PC-3 (cell line): ENCODE measurements at regions not wholly inside any gene's neighbourhood (a gene's known extent, or its start where the extent isn't known, plus 50 kb on each side); places are given as distances from the start of the nearest gene placed in this dataset.

Experiments
- ATAC-seq: fragments of 200-7000 bp; cut with Tn5 transposase; 2 replicates; pipeline ENCODE4 v1.9.1; 2020; ENCODE audit warnings: mild to moderate bottlenecking, moderate library complexity
- BruUV-seq: library from RNA; stranded (reverse); fragments of 400-500 nt; replicated peaks from 2 replicates; lab custom pipeline; 2021; lab: Mats Ljungman, UMichigan
- CTCF ChIA-PET: fragments of 300-600 bp; sonication (Branson Sonifier 250); formaldehyde crosslinking; loops from one replicate; lab custom pipeline; 2022; ENCODE audit warnings: antibody characterized with exemption; lab: Charles Lee
- POLR2A ChIA-PET: fragments of 300-600 bp; sonication (Branson Sonifier 250); formaldehyde crosslinking; loops from one replicate; lab custom pipeline; 2022; ENCODE audit warnings: antibody characterized with exemption; ENCODE audit not compliant: unreplicated experiment; lab: Charles Lee
- DNase-seq: peaks from one replicate; pipeline ENCODE4 v3.0.0-alpha.2; 2015
- H2AFZ ChIP-seq: fragments of 300-600 bp; sonication (generic); 2 replicates; pipeline ENCODE4 v1.6.0; 2016; ENCODE audit warnings: antibody characterized with exemption, low read length
- H3F3A ChIP-seq: fragments of 300-600 bp; sonication (generic); one replicate; pipeline ENCODE4 v1.6.0; 2017; ENCODE audit warnings: antibody characterized with exemption, low read length, control low read depth, mild to moderate bottlenecking; ENCODE audit not compliant: unreplicated experiment
- H3K27ac ChIP-seq: fragments of 300-600 bp; sonication (generic); 2 replicates; pipeline ENCODE4 v1.5.1; 2016; ENCODE audit warnings: mild to moderate bottlenecking, low read length
- H3K27me3 ChIP-seq: fragments of 300-600 bp; sonication (generic); 2 replicates; pipeline ENCODE4 v1.6.1; 2016; ENCODE audit warnings: low read length, mixed read lengths
- H3K36me3 ChIP-seq: fragments of 300-600 bp; sonication (generic); 2 replicates; pipeline ENCODE4 v1.6.1; 2016; ENCODE audit warnings: low read depth, mixed run types, low read length, mixed read lengths
- H3K4me1 ChIP-seq: fragments of 300-600 bp; sonication (generic); 2 replicates; pipeline ENCODE4 v1.5.1; 2016; ENCODE audit warnings: low read length; ENCODE audit not compliant: insufficient read depth
- H3K4me2 ChIP-seq: fragments of 300-600 bp; sonication (generic); 2 replicates; pipeline ENCODE4 v1.6.0; 2016; ENCODE audit warnings: low read length
- H3K4me3 ChIP-seq: fragments of 300-600 bp; sonication (generic); 2 replicates; pipeline ENCODE4 v1.5.1; 2016; ENCODE audit warnings: mild to moderate bottlenecking, low read length, mixed read lengths
- H3K79me2 ChIP-seq: fragments of 300-600 bp; sonication (generic); 2 replicates; pipeline ENCODE4 v1.6.1; 2017; ENCODE audit warnings: low read length, mixed read lengths
- H3K9ac ChIP-seq: fragments of 300-600 bp; sonication (generic); 2 replicates; pipeline ENCODE4 v1.6.0; 2016; ENCODE audit warnings: mild to moderate bottlenecking, low read length
- H3K9me2 ChIP-seq: fragments of 300-600 bp; sonication (generic); replicated peaks from 2 replicates; pipeline ENCODE4 v1.6.1; 2016; ENCODE audit warnings: mixed run types, low read length, mixed read lengths
- H3K9me3 ChIP-seq: fragments of 300-600 bp; sonication (generic); 2 replicates; pipeline ENCODE4 v1.6.1; 2016; ENCODE audit warnings: low read length, mixed read lengths
- H4K20me1 ChIP-seq: fragments of 300-600 bp; sonication (generic); 2 replicates; pipeline ENCODE4 v1.6.1; 2016; ENCODE audit warnings: low read length, mixed read lengths
- EZH2 ChIP-seq: fragments of 300-600 bp; sonication (generic); IDR thresholded peaks from one replicate; pipeline ENCODE4 v1.6.1; 2017; ENCODE audit warnings: antibody characterized with exemption, mild to moderate bottlenecking, low read length; ENCODE audit not compliant: unreplicated experiment
- EZH2phosphoT487 ChIP-seq: fragments of 300-600 bp; sonication (generic); IDR thresholded peaks from 2 replicates; pipeline ENCODE4 v1.6.1; 2018; ENCODE audit warnings: mild to moderate bottlenecking, antibody characterized with exemption, low read length, borderline replicate concordance
- intact Hi-C: fragments of 100-400 bp; cut with micrococcal nuclease; formaldehyde crosslinking; loops from 2 replicates; pipeline ENCODE4 v1.9.0; 2023
- TF ChIP-seq, protein P1 (sequence below): fragments of 300-600 bp; sonication (generic); conservative IDR thresholded peaks from 2 replicates; pipeline ENCODE4 v1.5.1; 2017; ENCODE audit warnings: antibody characterized with exemption, low read depth, mild to moderate bottlenecking, low read length

DNA sequence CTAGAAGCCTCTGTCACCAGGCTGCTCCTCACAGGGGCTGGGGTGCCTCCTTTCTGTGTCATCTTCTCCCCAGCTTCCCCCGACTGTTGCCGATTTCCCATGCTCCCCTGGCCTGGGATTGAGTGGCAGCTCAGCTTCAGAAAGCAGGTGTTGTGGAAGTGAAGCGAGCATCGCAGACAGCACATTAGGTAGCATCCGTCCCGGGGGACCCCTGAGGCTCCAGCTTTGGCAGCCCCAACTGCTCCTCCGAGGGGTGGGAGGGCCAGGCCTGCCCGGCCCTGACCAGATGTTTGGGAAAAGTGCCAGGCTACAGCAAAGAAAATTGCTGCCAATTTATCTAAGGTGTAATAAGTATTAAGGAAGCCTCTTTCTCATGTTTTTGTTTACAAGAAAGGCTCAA lies 1045.6 kb downstream of the BCL11B start:
- H3K9me3 ChIP-seq = no peaks in the 10 kb centered on the region

DNA sequence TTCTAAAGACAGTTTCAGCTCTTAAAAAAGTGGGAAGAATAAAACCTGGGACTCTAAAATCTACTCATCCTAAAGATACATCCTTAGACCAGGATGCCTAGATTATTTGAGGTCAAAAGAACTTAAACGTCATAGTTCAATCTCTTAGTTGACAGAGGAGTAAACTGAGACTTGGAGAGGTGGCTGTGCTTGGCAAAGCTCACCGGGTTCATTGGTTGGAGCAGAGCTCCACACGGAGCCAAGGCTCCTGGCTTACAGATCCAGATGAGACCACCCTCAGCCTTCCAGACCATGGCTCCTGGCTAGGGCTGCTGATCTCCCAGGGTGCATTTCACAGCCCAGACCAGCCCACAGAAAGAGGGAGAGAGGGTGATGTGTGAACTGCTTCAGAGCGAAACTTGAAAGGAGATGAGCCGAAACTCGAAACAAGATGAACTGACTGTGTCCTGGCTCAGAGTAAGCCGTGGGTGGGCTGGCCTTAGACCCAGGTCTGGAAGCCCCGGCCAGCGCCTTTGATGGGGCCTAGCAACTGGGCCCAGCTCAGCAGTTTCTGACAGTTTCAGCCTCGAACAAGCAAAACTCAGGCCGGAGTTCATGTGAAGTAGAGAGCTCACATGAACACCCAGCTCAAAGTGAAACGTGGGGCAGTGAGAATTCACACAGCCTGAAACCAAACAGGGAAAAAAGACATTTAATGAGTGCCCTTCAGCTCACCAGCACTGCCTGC lies 1044.8 kb downstream of the BCL11B start:
- CTCF ChIA-PET = no interaction called here

More for the DNA sequence above, 1045.6 kb downstream of the BCL11B start:
- Histone ChIP-seq H3K4me2 (no peak overlapping the region), H3K27me3 (peaks cover 17% of the 10 kb centered on the region; the same call in 1 of the 2 replicates), H3K9ac (no peak overlapping the region), H3K9me2 (no peaks in the 10 kb centered on the region), H3K4me3 (no peak overlapping the region), H3K4me1 (no peaks in the 10 kb centered on the region), H3K79me2 (no peaks in the 10 kb centered on the region), H4K20me1 (no peaks in the 10 kb centered on the region), H3F3A (no peaks in the 10 kb centered on the region), H2AFZ (no peak overlapping the region), H3K27ac (no peak overlapping the region), H3K36me3 (no peaks in the 10 kb centered on the region)
- BruUV-seq = no TSS peak
- ChIA-PET CTCF (no interaction called here), POLR2A (no interaction called here)
- intact Hi-C loops = no loop called here
- TF ChIP-seq, protein P1, sequence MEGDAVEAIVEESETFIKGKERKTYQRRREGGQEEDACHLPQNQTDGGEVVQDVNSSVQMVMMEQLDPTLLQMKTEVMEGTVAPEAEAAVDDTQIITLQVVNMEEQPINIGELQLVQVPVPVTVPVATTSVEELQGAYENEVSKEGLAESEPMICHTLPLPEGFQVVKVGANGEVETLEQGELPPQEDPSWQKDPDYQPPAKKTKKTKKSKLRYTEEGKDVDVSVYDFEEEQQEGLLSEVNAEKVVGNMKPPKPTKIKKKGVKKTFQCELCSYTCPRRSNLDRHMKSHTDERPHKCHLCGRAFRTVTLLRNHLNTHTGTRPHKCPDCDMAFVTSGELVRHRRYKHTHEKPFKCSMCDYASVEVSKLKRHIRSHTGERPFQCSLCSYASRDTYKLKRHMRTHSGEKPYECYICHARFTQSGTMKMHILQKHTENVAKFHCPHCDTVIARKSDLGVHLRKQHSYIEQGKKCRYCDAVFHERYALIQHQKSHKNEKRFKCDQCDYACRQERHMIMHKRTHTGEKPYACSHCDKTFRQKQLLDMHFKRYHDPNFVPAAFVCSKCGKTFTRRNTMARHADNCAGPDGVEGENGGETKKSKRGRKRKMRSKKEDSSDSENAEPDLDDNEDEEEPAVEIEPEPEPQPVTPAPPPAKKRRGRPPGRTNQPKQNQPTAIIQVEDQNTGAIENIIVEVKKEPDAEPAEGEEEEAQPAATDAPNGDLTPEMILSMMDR = no peak
- no peak for TF ChIP-seq EZH2
- no peak for TF ChIP-seq EZH2phosphoT487
- no peak for ATAC-seq
- no peak for DNase-seq

DNA sequence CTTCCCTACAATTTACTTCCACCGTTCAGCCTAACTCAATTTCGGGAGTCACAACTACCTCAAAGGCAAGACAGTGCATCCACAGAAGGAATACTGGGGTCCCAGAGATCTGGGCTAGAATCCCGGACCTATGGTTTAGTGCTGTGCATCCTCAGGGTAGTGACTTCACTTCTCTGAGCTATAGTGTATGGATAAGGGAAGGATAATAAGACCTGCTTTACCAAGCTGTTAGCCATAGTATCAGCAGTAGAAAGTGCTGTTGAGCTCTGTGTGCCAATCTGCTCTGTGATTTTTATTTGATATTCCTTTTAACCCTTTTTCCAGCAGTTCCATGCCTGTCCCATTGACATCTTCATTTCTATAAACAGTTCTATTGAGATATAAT lies 1044.3 kb downstream of the BCL11B start:
- Histone ChIP-seq H3K4me3 (no peak overlapping the region), H3K9ac (no peak overlapping the region), H4K20me1 (no peaks in the 10 kb centered on the region), H3F3A (no peaks in the 10 kb centered on the region), H3K4me2 (no peak overlapping the region), H3K9me3 (no peaks in the 10 kb centered on the region), H3K27me3 (peaks cover 26% of the 10 kb centered on the region; the same call in 1 of the 2 replicates), H2AFZ (no peak overlapping the region), H3K9me2 (no peaks in the 10 kb centered on the region), H3K27ac (no peak overlapping the region), H3K79me2 (no peaks in the 10 kb centered on the region), H3K36me3 (no peaks in the 10 kb centered on the region), H3K4me1 (no peaks in the 10 kb centered on the region)
- DNase-seq = no peak
- CTCF ChIA-PET = no interaction called here
- no TSS peak for BruUV-seq
- POLR2A ChIA-PET = no interaction called here
- intact Hi-C loops = no loop called here
- TF ChIP-seq, protein P1 = no peak
- TF ChIP-seq EZH2phosphoT487 = no peak
- no peak for ATAC-seq

More for the DNA sequence above, 1044.8 kb downstream of the BCL11B start:
- H3K27me3 ChIP-seq = peaks cover 21% of the 10 kb centered on the region; the same call in 1 of the 2 replicates
- no peak overlapping the region for H3K27ac ChIP-seq
- no peak for TF ChIP-seq EZH2
- no peak for TF ChIP-seq EZH2phosphoT487
- H4K20me1 ChIP-seq = no peaks in the 10 kb centered on the region
- ATAC-seq = no peak
- no peak overlapping the region for H2AFZ ChIP-seq
- H3K4me1 ChIP-seq = no peaks in the 10 kb centered on the region
- H3K36me3 ChIP-seq = no peaks in the 10 kb centered on the region
- H3K4me3 ChIP-seq = no peak overlapping the region
- no peak for DNase-seq
- no peak overlapping the region for H3K9ac ChIP-seq
- no TSS peak for BruUV-seq
- H3F3A ChIP-seq = no peaks in the 10 kb centered on the region
- intact Hi-C loops = no loop called here
- no peaks in the 10 kb centered on the region for H3K9me3 ChIP-seq
- H3K9me2 ChIP-seq = no peaks in the 10 kb centered on the region
- no peaks in the 10 kb centered on the region for H3K79me2 ChIP-seq
- H3K4me2 ChIP-seq = no peak overlapping the region
- POLR2A ChIA-PET = no interaction called here
